GM21619 (cell line): ENCODE measurements at regions not wholly inside any gene's neighbourhood (a gene's known extent, or its start where the extent isn't known, plus 50 kb on each side); places are given as distances from the start of the nearest gene placed in this dataset.
"Not testable (repeated sequence)": the region's sequence is repeated elsewhere in the genome, so short reads cannot be mapped to it uniquely, and the experiment has no call there.

ENCODE experiments used
- ATAC-seq: cut with Tn5 transposase; IDR thresholded peaks from one replicate; pipeline ENCODE4 v1.9.1; 2021; ENCODE audit not compliant: unreplicated experiment

DNA sequence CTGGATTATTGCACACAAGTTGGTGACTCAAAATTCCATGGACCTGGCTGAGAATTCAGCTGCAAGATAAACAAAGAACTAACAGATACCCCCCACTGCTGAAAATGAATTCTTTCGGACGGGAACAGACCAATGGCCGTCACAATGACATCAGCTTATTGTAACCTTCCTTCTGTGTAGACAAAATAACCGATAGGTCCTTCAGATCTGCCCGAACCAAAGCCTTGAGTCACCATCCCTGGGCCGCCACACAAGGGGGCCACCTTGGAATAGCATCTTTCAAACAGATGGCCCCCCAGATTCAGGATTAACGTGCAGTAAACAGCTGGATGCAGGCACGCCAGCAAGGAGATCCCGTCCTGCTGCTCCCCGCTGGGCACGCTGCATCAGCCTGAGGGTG, 214.0 kb upstream of the EXOC2 start:
- no peak for ATAC-seq

GRCh38 chr6:905556-905955, 212.6 kb upstream of the EXOC2 start:
- ATAC-seq = no peak

DNA sequence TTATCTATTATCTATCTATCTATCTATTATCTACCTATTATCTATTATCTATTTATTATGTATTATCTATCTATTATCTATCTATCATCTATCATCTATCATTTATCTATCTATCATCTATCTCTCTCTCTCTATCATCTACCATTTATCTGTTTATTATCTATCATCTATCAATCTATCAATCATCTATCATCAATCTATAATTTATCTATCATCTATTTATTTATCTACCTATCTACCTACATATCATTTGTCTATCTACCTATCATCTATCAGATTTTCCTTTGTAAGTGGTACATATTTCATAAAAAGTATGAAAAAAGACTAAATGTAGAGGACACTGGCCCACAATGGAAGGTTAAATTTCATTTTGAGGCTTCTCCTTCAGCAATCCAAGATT, 212.1 kb upstream of the EXOC2 start:
- ATAC-seq = no peak

DNA sequence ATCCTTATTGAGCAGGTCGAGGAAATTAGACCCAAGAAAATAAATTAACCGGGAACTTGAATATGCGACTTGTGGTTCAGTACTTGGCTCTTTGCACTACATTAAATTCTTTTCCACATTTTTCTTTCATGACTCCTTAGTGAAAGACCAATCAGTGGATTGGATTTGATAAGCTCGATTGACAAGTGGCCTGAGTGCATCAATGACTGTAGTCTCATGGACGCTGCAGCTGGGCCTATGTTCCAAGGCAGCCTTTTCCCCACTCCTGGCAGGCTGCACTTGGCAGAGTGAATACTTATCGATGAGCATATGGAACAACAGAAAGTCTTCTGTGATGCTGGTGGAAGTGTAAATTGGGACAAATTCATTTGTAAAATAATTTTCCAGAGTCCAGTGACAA, 210.8 kb upstream of the EXOC2 start:
- no peak for ATAC-seq

DNA sequence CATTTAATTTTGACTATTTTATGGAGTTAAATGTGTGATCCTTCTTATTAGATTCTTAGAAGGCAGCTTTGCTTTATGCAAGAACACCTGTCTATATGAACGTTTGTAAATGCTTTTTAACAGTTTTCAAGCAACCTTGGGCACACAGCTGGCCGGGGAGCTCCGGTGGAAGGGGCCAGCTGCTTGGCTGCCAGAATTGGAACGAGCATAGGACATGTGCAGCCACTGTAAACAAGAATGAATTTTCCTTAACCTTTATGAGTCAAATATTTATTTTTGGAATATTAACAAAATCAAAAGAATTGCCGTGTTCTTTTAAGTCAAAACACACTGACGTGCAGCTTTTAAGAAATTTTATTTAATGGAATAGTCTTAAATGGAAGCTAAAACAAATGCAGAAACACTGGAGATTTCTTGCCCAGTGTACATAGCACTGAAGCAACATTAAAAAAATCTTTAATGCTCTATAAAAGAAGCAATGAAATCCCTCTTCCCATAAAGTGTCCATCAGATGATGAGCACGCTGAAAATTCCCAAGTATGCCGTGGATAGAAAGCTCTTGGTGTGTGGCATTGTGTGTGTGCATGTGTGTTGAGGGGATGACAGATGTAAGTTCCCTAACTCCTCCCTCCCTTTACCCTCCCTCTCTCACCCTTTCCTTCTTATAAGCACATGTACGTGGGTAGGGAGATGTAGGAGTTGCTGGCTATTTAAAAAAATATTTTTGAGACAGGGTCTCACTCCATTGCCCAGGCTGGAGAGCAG, 208.9 kb upstream of the EXOC2 start:
- no peak for ATAC-seq

DNA sequence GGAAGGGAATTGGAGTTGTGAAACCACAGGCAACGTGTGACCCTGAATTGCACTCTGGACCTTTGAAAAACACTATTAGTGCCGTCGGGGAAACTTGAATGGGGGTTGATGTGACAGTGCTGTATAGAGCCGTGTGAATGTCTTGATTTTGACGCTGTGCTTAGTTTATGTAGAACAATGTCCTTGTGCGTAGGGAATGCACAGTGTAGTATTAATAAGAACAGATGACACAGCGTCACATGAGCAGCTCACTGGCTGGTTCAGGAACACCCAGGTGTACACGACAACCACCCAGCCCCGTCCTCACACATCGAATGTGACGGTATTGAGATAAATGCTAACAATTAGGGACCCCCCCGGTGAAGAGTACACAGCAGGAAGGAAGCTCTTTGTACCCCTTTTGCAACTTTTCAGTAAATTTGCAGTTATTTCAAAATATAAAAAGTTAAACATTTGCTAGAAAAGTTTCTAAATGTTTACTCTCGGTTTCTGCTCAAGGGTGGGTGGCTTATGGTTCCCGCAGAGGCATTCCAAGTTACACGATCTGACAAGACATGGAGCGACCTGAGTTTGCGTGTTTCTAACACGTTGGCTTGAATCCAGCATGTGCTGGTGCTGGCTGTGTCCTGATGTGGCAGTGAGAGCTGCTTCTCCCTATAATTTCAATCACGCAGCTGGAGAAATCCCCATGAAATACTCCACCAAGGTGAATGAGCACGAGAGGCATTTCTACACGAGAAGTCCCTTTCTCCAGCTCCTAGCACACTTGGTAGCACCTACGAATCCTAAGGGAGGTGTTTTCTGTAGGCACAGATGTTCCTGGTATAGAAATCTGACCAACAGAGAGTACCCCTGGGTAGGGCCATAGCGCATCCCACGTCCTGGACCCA, 208.0 kb upstream of the EXOC2 start:
- ATAC-seq = no peak

DNA sequence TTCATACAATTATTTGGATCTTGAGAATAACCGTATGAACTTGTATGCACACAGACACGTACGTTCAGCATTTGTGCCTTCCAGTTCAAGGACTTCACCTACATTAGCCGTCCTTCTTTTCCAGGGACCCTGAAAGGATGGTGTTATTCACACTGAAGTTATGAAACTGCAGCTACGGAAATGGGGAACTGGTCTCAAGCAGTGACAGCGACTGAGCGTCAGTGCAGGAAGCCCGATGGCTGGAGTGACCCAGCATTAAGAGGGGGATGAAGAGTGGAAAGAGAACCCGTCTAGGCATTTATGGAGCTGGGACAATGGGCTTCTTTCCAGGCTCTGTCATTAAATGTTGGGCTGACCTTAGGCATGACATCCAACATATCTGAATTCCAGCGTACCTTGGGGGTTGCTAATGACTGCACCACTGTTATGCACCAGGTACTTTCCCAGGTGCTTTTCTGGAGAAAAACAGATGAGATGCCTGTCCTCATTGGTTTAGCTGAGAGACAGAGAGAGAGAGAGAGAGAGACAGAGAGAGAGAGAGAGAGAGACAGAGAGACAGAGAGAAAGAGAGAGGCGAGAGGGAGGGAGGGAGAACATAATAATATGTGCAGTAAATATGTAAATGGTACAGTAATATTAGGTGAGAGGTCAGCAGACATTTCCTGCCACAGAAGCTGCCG, 204.7 kb upstream of the EXOC2 start:
- no peak for ATAC-seq

GRCh38 chr6:894274-894673, 201.3 kb upstream of the EXOC2 start:
- ATAC-seq = no peak

DNA sequence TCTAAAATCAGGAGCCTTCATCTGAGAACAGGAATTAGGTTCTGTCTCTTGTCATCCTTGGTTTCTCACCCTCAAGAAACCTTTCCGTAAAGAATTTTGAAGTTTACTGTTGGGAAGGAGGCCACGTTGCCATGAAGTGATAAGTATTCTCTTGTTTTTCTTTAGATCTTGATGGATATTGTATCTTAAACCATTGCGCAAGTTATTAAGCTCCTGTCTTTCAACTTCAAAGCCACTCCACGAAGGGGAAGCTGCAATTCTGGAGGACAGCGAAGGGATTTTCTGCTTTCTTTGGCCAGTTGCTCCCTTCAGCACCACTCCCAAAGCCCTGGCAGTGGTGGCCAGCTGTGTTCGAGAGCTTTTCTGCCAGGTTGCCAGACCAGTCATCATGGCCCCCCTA, 198.1 kb upstream of the EXOC2 start:
- no peak for ATAC-seq

DNA sequence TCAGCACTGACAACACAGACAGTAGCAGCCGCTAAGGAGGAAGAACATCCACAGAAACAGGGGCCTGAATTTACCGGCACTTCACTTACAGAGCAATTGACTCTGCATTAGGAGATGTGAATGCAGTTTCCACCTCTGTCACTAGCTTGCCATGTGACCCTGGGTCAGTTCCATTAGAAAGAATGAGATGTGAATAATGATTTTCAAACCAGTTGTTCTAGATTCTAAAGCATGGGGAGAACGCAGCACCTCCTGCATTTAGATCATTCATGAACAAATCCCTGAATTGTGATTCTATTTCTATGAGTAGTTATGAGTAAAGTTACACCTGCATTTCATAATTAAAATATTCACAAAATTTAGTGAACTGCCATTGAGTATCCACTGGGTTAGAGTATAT, 197.3 kb upstream of the EXOC2 start:
- no peak for ATAC-seq

- no peak for ATAC-seq
Measured at GRCh38 chr6:887583-888235, 194.8 kb upstream of the EXOC2 start.

DNA sequence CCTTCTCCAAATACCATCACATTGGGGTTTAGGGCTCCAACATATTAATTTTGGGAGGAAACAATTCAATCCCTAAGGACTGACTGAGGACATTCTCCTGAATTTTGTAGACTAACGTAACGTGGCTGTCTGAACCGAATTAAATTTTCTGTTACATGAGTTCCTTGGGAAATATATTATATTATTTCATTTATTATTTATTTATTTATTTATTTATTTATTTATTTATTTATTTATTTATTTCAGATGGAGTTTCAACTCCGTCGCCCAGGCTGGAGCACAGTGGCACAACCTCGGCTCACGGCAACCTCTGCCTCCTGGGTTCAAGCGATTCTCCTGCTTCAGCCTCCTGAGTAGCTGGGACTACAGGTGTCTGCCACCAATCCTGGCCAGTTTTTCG, 193.2 kb upstream of the EXOC2 start:
- ATAC-seq = not testable (repeated sequence)

GRCh38 chr6:885051-885590, 192.2 kb upstream of the EXOC2 start:
- ATAC-seq = no peak

DNA sequence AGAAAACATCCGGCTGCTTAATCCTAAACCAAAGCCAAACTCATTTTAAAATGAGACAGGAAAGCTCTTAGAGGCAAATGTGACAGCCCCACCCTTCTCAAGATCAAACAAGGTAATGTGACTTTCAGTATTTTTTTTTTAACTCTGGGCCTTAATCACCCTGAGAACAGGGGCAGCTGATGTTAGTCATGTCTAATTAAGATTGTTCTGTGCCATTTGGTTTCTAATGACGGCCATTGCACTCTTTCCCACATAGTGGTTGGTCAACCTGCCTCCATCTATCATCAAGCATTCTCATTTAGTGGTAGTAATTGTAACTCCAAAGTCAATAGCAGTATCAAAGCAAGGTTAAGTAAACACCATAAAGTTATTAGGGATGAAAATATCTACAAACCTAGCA, 191.6 kb upstream of the EXOC2 start:
- ATAC-seq = no peak

- ATAC-seq = no peak
Measured at GRCh38 chr6:882084-882598, 189.2 kb upstream of the EXOC2 start.

DNA sequence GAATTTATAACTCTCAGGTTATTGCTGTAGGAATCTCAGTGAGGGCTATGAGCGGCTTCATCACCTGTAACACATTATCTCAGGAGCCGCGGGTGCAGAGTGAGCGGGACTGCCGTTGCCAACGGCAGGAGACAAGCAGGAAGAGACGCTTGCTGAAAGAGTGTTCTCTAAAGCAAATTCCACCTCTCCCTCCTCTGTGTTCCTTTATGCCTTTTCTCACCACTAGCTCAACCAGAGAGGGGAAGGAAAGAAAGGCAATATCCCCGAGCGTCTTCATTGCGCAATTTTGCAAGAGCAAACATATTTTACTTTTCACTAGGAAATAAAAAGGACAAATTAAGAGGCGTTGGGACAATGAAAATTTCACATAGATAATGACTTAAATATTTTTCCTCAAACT, 185.2 kb upstream of the EXOC2 start:
- no peak for ATAC-seq

DNA sequence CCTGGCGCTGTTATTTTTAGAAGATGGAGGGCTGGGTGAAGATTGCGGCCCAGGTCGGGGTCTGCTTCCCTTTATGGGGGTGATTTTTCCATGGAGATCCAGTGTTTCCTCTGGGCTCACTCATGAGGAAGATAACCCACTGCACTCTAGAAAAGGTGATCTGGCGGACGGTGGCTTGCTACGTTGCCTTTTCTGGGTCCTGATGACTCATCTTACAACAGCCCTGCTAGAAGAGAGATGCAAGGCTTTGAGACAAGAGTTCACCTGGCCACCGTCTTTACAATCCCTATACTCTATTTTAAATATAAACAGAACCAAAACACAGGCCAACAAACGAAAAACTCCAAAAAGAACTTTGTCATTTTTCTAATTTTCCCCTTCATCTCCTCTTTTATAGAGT, 182.1 kb upstream of the EXOC2 start:
- ATAC-seq = no peak

GRCh38 chr6:872570-873125, 179.7 kb upstream of the EXOC2 start:
- ATAC-seq = no peak

- no peak for ATAC-seq
Measured at GRCh38 chr6:871503-871902, 178.6 kb upstream of the EXOC2 start.

- no peak for ATAC-seq
Measured at GRCh38 chr6:870096-870495, 177.2 kb upstream of the EXOC2 start.
